Gastroesophageal sphincter (tissue), 4 donors: ENCODE measurements at regions not wholly inside any gene's neighbourhood (a gene's known extent, or its start where the extent isn't known, plus 50 kb on each side); places are given as distances from the start of the nearest gene placed in this dataset.

Experiments used
- ATAC-seq: fragments of 150-250 bp; one replicate; pipeline ENCODE4 v1.9.1; 2016; ENCODE audit warnings: mild to moderate bottlenecking, moderate library complexity
- H3K27ac ChIP-seq, 4 donors: fragments of 200-600 bp; sonication (generic) in 3 of 4; 1 replicate in 3 of 4; 2 replicates in 1 of 4; pipeline ENCODE4 v1.5.1; 2016 to 2019
- H3K27me3 ChIP-seq: fragments of 200-600 bp; sonication (generic); one replicate; pipeline ENCODE4 v1.5.1; 2019
- H3K36me3 ChIP-seq, 2 donors: fragments of 200-600 bp; sonication (generic); one replicate each; pipeline ENCODE4 v1.5.1; 2019; ENCODE audit warnings: control low read depth in 1 of 2
- H3K4me1 ChIP-seq, 3 donors: fragments of 200-600 bp; sonication (generic); 1 replicate in 2 of 3; 2 replicates in 1 of 3; pipeline ENCODE4 v1.5.1; 2016 to 2019; ENCODE audit warnings: control low read depth in 2 of 3
- H3K4me3 ChIP-seq, 2 donors: fragments of 200-600 bp; sonication (generic); one replicate each; pipeline ENCODE4 v1.5.1; 2019; ENCODE audit warnings: mild to moderate bottlenecking in 1 of 2, moderate library complexity in 1 of 2
- H3K9me3 ChIP-seq, 3 donors: fragments of 200-600 bp; sonication (generic); one replicate each; pipeline ENCODE4 v1.5.1; 2017 to 2019; ENCODE audit warnings: control low read depth in 2 of 3
- EP300 ChIP-seq: sonication (generic); formaldehyde crosslinking; IDR thresholded peaks from one replicate; pipeline ENCODE4 v1.6.1; 2017; ENCODE audit warnings: antibody characterized with exemption, mild to moderate bottlenecking
- POLR2A ChIP-seq, 2 donors: fragments of 450-650 bp; IDR thresholded peaks; one replicate each; pipeline ENCODE4 v1.6.1; 2017; ENCODE audit warnings: antibody characterized with exemption in 2 of 2, mild to moderate bottlenecking in 2 of 2, moderate library complexity in 1 of 2
- POLR2AphosphoS5 ChIP-seq: sonication (generic); formaldehyde crosslinking; IDR thresholded peaks from one replicate; pipeline ENCODE4 v1.6.1; 2017; ENCODE audit warnings: antibody characterized with exemption
- WGBS, 2 donors: methylation state at CpG; one replicate each; pipeline ENCODE4 v1.1.5; 2018; ENCODE audit warnings: low coverage in 1 of 2; 5-methylcytosine and 5-hydroxymethylcytosine counted together
- TF ChIP-seq, protein P1 (sequence below), 4 experiments: fragments of 200-600 bp in 2 of 4; fragments of 450-650 bp in 2 of 4; sonication (generic) in 1 of 4; IDR thresholded peaks; one replicate each; pipeline ENCODE4 v1.5.1; 2017 to 2019; ENCODE audit warnings: antibody characterized with exemption in 4 of 4, mild to moderate bottlenecking in 2 of 4, moderate library complexity in 2 of 4

DNA sequence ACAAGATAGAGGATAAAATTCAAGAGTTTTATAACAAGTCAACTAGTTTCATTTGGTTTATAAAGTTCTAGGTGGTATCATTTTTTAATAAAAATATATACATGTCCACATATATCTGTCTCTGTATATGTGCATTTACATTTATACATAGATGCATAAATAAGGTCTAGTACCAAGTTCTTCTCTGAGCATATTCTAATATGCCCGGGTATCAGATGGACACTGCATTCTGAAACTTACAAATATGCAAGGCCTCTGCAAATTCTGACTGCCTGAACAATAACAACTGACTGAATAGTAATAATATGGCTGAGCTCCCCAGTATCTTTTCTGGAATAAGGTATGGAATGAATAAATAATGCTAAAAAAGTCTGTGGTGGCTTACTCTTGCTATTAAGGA lies 304.8 kb downstream of the KLF12 start:
- no peaks in the 10 kb centered on the region for H3K27me3 ChIP-seq
- no peaks in the 10 kb centered on the region for H3K9me3 ChIP-seq
- H3K4me3 ChIP-seq = no peak overlapping the region
- no peak for ATAC-seq
- no peak for TF ChIP-seq POLR2AphosphoS5
- TF ChIP-seq, protein P1, sequence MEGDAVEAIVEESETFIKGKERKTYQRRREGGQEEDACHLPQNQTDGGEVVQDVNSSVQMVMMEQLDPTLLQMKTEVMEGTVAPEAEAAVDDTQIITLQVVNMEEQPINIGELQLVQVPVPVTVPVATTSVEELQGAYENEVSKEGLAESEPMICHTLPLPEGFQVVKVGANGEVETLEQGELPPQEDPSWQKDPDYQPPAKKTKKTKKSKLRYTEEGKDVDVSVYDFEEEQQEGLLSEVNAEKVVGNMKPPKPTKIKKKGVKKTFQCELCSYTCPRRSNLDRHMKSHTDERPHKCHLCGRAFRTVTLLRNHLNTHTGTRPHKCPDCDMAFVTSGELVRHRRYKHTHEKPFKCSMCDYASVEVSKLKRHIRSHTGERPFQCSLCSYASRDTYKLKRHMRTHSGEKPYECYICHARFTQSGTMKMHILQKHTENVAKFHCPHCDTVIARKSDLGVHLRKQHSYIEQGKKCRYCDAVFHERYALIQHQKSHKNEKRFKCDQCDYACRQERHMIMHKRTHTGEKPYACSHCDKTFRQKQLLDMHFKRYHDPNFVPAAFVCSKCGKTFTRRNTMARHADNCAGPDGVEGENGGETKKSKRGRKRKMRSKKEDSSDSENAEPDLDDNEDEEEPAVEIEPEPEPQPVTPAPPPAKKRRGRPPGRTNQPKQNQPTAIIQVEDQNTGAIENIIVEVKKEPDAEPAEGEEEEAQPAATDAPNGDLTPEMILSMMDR (IDR thresholded peaks at IDR 0.05) = no peak
- TF ChIP-seq POLR2A (IDR thresholded peaks at IDR 0.05) = no peak
- TF ChIP-seq EP300 = no peak
- no peaks in the 10 kb centered on the region for H3K4me1 ChIP-seq
- no peak overlapping the region for H3K27ac ChIP-seq
- no peaks in the 10 kb centered on the region for H3K36me3 ChIP-seq
- WGBS, 2 donors = 82 to 83% methylated on average over 1 of the region's 1 CpG

DNA sequence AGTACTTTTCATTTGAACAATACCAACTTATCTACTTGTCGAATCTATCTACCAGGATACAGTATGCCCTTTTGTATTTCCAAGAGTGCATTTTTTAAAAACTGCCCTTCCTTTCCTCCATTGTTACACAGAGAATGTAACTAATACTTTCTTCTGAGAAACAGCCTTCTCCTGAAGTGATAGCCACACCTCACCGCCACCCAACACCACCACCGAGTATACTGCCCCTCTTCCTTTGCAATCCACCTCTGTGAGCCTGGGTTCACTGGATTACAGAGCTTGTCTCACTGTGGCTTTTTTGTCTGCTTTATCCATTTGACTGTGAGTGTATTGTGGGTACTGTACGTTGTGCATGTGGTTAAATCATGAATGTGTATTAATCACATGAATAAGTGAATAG lies 305.4 kb downstream of the KLF12 start:
- Histone ChIP-seq H3K27me3 (no peaks in the 10 kb centered on the region), H3K4me3 (no peak overlapping the region), H3K27ac (no peak overlapping the region), H3K9me3 (no peaks in the 10 kb centered on the region), H3K4me1 (no peaks in the 10 kb centered on the region), H3K36me3 (no peaks in the 10 kb centered on the region)
- WGBS, 2 donors = 77 to 89% methylated on average over 4 of the region's 4 CpGs
- no peak for ATAC-seq
- TF ChIP-seq EP300 = no peak
- no peak for TF ChIP-seq POLR2AphosphoS5
- TF ChIP-seq, protein P1 (IDR thresholded peaks at IDR 0.05) = no peak
- no peak for TF ChIP-seq POLR2A (IDR thresholded peaks at IDR 0.05)

DNA sequence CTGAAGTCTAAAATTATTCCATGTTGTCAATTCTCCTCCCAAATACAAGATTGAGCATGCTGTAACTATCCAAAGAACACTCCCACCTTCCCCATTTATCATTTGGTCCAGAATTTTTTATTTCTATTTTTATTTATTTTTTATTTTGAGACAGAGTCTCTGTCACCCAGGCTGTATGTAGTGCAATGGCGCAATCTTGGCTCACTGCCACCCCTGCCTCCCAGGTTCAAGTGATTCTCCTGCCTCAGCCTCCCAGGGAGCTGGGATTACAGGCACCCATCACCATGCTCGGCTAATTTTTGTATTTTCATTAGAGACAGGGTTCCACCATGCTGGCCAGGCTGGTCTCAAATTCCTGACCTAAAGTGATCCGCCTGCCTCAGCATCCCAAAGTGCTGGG lies 306.8 kb downstream of the KLF12 start:
- WGBS, 2 donors = 95 to 100% methylated on average over 1 to 3 of the region's 3 CpGs
- ATAC-seq = no peak

DNA sequence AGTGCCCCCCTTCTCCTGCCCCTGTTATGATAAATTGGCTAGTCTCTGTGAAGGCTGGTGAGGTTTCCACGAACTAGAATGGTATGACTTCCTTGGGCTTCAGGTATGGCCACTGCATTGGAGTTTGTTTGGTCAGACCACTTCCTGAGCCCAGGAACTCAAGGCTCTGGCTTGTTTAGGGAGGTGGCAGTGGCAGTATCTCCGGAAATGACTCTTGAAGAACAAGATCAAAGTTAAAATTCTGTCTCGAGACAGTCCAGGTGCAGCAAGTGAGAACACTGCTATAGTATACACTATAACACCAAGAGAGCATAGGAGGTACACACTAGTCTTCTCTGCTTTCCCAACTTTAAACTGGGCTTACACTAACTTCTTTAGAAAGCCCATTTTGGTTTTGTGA lies 309.1 kb downstream of the KLF12 start:
- Histone ChIP-seq H3K36me3 (no peaks in the 10 kb centered on the region), H3K4me3 (no peak overlapping the region), H3K27ac (no peak overlapping the region), H3K9me3 (no peaks in the 10 kb centered on the region), H3K4me1 (no peaks in the 10 kb centered on the region), H3K27me3 (no peaks in the 10 kb centered on the region)
- TF ChIP-seq, protein P1 (IDR thresholded peaks at IDR 0.05) = no peak
- TF ChIP-seq EP300 = no peak
- TF ChIP-seq POLR2A (IDR thresholded peaks at IDR 0.05) = no peak
- no peak for TF ChIP-seq POLR2AphosphoS5
- ATAC-seq = no peak
- 79 to 100% methylated on average over 2 of the region's 3 CpGs for WGBS, 2 donors

More for the DNA sequence above, 306.8 kb downstream of the KLF12 start:
- no peaks in the 10 kb centered on the region for H3K36me3 ChIP-seq
- no peaks in the 10 kb centered on the region for H3K4me1 ChIP-seq
- no peak overlapping the region for H3K27ac ChIP-seq
- H3K9me3 ChIP-seq = no peaks in the 10 kb centered on the region
- H3K4me3 ChIP-seq = no peak overlapping the region
- TF ChIP-seq POLR2A (IDR thresholded peaks at IDR 0.05) (no peak), EP300 (no peak), POLR2AphosphoS5 (no peak)
- TF ChIP-seq, protein P1 (IDR thresholded peaks at IDR 0.05) = no peak
- H3K27me3 ChIP-seq = no peaks in the 10 kb centered on the region

DNA sequence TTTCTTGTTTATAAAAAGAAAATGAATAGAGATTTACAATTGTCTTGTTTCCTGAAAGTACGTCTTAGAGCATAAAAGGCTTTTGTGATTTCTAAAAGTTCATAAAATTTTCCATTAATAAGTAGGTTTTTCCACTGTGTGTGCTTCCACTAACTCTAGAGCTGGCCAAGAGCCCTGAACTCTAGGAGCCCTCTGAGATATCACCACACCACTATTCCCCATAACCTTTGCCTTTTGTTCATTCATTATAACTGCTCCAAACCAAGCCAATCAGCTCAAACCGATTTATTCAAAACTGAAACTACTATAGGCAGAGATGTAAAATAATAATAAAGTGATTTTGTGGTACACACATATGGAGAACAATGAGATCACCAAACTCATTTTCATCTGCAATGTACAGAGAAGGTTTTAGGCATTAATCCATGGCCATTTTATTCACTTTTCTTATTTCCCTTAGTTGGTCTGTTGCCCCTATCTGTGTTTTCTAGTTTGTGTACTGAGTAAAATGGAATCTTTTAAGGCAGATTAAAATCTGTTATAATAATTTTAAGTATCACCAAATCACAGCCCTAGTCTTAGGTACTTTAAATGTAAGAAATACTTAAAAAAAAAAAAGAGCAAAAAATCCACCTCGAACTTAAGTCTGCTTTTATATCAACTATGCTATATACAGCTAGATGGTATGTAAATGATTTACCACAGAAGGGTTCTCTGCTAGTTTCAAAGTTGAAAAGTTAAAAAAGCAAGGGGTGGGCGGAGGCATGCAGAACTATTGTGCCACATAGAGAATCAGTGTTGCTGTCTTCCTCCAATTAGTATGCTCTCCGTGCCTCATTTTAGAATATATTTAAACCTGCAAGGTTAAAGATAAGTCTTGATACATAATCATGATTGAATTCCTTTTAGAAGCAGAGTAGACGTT lies 311.3 kb downstream of the KLF12 start:
- H3K4me1 ChIP-seq = no peaks in the 10 kb centered on the region
- H3K9me3 ChIP-seq = no peaks in the 10 kb centered on the region
- no peaks in the 10 kb centered on the region for H3K36me3 ChIP-seq
- 79 to 87% methylated on average over 6 of the region's 6 CpGs for WGBS, 2 donors
- H3K27ac ChIP-seq = no peak overlapping the region
- no peak for ATAC-seq
- no peaks in the 10 kb centered on the region for H3K27me3 ChIP-seq
- no peak overlapping the region for H3K4me3 ChIP-seq
- no peak for TF ChIP-seq EP300
- TF ChIP-seq, protein P1 (IDR thresholded peaks at IDR 0.05) = no peak
- TF ChIP-seq POLR2A (IDR thresholded peaks at IDR 0.05) = no peak
- no peak for TF ChIP-seq POLR2AphosphoS5
